ENCODE measurements at regions not wholly inside any gene's neighbourhood (a gene's known extent, or its start where the extent isn't known, plus 50 kb on each side); places are given as distances from the start of the nearest gene placed in this dataset.

GRCh38 chr18:10127729-10128128 lies 213.9 kb downstream of the VAPA start:
- dilution Hi-C loops (cut with MboI; ENCODE audit: extremely low pct_ligation_motif_present, low sequenced_read_pairs), result no loop called here
- Histone ChIP-seq H3K4me2 (ENCODE audit: control insufficient read depth, extremely low read depth, insufficient read depth, low read depth, low read length) (no peak overlapping the region), H3K9ac (ENCODE audit: control insufficient read depth, extremely low read depth, insufficient read depth, low read length) (no peak overlapping the region), H3K27me3 (ENCODE audit: control insufficient read depth, extremely low read depth, insufficient read depth, low read length) (no peaks in the 10 kb centered on the region), H3K4me3 (ENCODE audit: control insufficient read depth in 2 of 3, extremely low read depth in 1 of 3, insufficient read depth in 2 of 3, low read depth in 1 of 3, low read length in 3 of 3) (no peak overlapping the region), H3K36me3 (ENCODE audit: control insufficient read depth in 2 of 2, extremely low read depth in 1 of 2, insufficient read depth in 2 of 2, low read length in 2 of 2) (no peaks in the 10 kb centered on the region), H4K20me1 (ENCODE audit: control insufficient read depth, extremely low read depth, insufficient read depth, low read length) (no peaks in the 10 kb centered on the region), H3K27ac (ENCODE audit: control insufficient read depth, insufficient read depth, low read length) (no peak overlapping the region), H3K4me1 (ENCODE audit: control insufficient read depth, extremely low read depth, insufficient read depth, low read length) (peaks cover 22% of the 10 kb centered on the region), H2AFZ (ENCODE audit: control insufficient read depth, low read length) (no peak overlapping the region), H3K9me3 (ENCODE audit: control insufficient read depth, low read depth, low read length) (no peaks in the 10 kb centered on the region), H3K9me1 (ENCODE audit: control insufficient read depth, extremely low read depth, insufficient read depth, low read length) (no peaks in the 10 kb centered on the region), H3K79me2 (ENCODE audit: control insufficient read depth, insufficient read depth, low read length) (no peaks in the 10 kb centered on the region)
- TF ChIP-seq EZH2 (IDR thresholded peaks at IDR 0.05; ENCODE audit: low read length) (no peak), CTCF (optimal IDR thresholded peaks at IDR 0.05 in 1 of 3, IDR thresholded peaks at IDR 0.05 in 1 of 3, conservative IDR thresholded peaks at IDR 0.05 in 1 of 3; ENCODE audit: extremely low read depth in 1 of 3, insufficient read depth in 2 of 3, low read length in 3 of 3) (no peak)
- no peak for DNase-seq (ENCODE audit: low read depth, low spot score)
- FAIRE-seq, result no peak

GRCh38 chr18:10128921-10129501 lies 215.2 kb downstream of the VAPA start:
- no peaks in the 10 kb centered on the region for H4K20me1 ChIP-seq (ENCODE audit: control insufficient read depth, extremely low read depth, insufficient read depth, low read length)
- H3K4me2 ChIP-seq (ENCODE audit: control insufficient read depth, extremely low read depth, insufficient read depth, low read depth, low read length), result no peak overlapping the region
- H3K9me1 ChIP-seq (ENCODE audit: control insufficient read depth, extremely low read depth, insufficient read depth, low read length), result no peaks in the 10 kb centered on the region
- no peak for DNase-seq (ENCODE audit: low read depth, low spot score)
- no peak overlapping the region for H3K9ac ChIP-seq (ENCODE audit: control insufficient read depth, extremely low read depth, insufficient read depth, low read length)
- no peaks in the 10 kb centered on the region for H3K9me3 ChIP-seq (ENCODE audit: control insufficient read depth, low read depth, low read length)
- TF ChIP-seq CTCF (optimal IDR thresholded peaks at IDR 0.05 in 1 of 3, IDR thresholded peaks at IDR 0.05 in 1 of 3, conservative IDR thresholded peaks at IDR 0.05 in 1 of 3; ENCODE audit: extremely low read depth in 1 of 3, insufficient read depth in 2 of 3, low read length in 3 of 3) (no peak), EZH2 (IDR thresholded peaks at IDR 0.05; ENCODE audit: low read length) (no peak)
- H2AFZ ChIP-seq (ENCODE audit: control insufficient read depth, low read length), result no peak overlapping the region
- H3K36me3 ChIP-seq (ENCODE audit: control insufficient read depth in 2 of 2, extremely low read depth in 1 of 2, insufficient read depth in 2 of 2, low read length in 2 of 2), result no peaks in the 10 kb centered on the region
- H3K27ac ChIP-seq (ENCODE audit: control insufficient read depth, insufficient read depth, low read length), result no peak overlapping the region
- dilution Hi-C loops (cut with MboI; ENCODE audit: extremely low pct_ligation_motif_present, low sequenced_read_pairs), result no loop called here
- H3K79me2 ChIP-seq (ENCODE audit: control insufficient read depth, insufficient read depth, low read length), result no peaks in the 10 kb centered on the region
- H3K27me3 ChIP-seq (ENCODE audit: control insufficient read depth, extremely low read depth, insufficient read depth, low read length), result no peaks in the 10 kb centered on the region
- peaks cover 13% of the 10 kb centered on the region for H3K4me1 ChIP-seq (ENCODE audit: control insufficient read depth, extremely low read depth, insufficient read depth, low read length)
- FAIRE-seq, result no peak
- H3K4me3 ChIP-seq (ENCODE audit: control insufficient read depth in 2 of 3, extremely low read depth in 1 of 3, insufficient read depth in 2 of 3, low read depth in 1 of 3, low read length in 3 of 3), result no peak overlapping the region

Data from keratinocyte (primary cell).